HCT116 (cell line): ENCODE measurements at regions not wholly inside any gene's neighbourhood (a gene's known extent, or its start where the extent isn't known, plus 50 kb on each side); places are given as distances from the start of the nearest gene placed in this dataset.

Experiments
- ATAC-seq: fragments of 200-7000 bp; cut with Tn5 transposase; 2 replicates; pipeline ENCODE4 v1.9.1; 2020; ENCODE audit warnings: mild to moderate bottlenecking, moderate library complexity
- BruUV-seq: library from RNA; stranded (reverse); fragments of 400-500 nt; replicated peaks from 2 replicates; lab custom pipeline; 2021; lab: Mats Ljungman, UMichigan
- CTCF ChIA-PET: fragments of 300-600 bp; sonication (Branson Sonifier 250); formaldehyde crosslinking; loops from one replicate; lab custom pipeline; 2021; ENCODE audit warnings: antibody characterized with exemption; lab: Charles Lee
- POLR2A ChIA-PET: fragments of 300-600, 350-600 bp; sonication (Branson Sonifier 250); formaldehyde crosslinking; loops from one replicate; lab custom pipeline; 2021; ENCODE audit warnings: antibody characterized with exemption; lab: Charles Lee
- RAD21 ChIA-PET, 2 experiments: fragments of 300-600 bp; sonication (Branson Sonifier 250); formaldehyde crosslinking; loops; one replicate each; lab custom pipeline; 2023; ENCODE audit warnings: low total read pairs in 2 of 2; ENCODE audit not compliant: uncharacterized antibody in 2 of 2, unreplicated experiment in 2 of 2, low non-redundant PET in 1 of 2; lab: Charles Lee
- DNase-seq: peaks from one replicate; pipeline ENCODE4 v3.0.0-alpha.2; 2010; ENCODE audit warnings: low read depth, low spot score
- H2AFZ ChIP-seq: fragments of 200-600 bp; shearing (Covaris generic), sonication (generic); 2 replicates; pipeline ENCODE4 v1.6.1; 2017; ENCODE audit warnings: low read depth, mixed run types, mixed read lengths, antibody characterized with exemption, low read length; ENCODE audit not compliant: poor library complexity, severe bottlenecking
- H3K27ac ChIP-seq: 2 replicates; pipeline ENCODE4 v1.5.1; 2012; ENCODE audit warnings: low read depth, low read length
- H3K27me3 ChIP-seq: fragments of 200-600 bp; sonication (generic); 2 replicates; pipeline ENCODE4 v1.6.1; 2016; ENCODE audit warnings: mixed run types, low read length, mixed read lengths; ENCODE audit not compliant: insufficient read depth
- H3K36me3 ChIP-seq, 2 experiments: fragments of 200-500 bp in 1 of 2; fragments of 200-600 bp in 1 of 2; sonication (Bioruptor generic) in 1 of 2; sonication (generic) in 1 of 2; 2 replicates each; pipeline versions ENCODE4 v1.5.1 to v1.6.1; 2014 to 2016; ENCODE audit warnings: low read length in 2 of 2, inconsistent platforms in 1 of 2, mixed read lengths in 1 of 2, mixed run types in 1 of 2; ENCODE audit not compliant: insufficient read depth in 2 of 2, control insufficient read depth in 1 of 2
- H3K4me1 ChIP-seq, 2 experiments: fragments of 200-600 bp in 1 of 2; sonication (generic) in 1 of 2; 2 replicates each; pipeline versions ENCODE4 v1.5.1 to v1.6.1; 2012 to 2017; ENCODE audit warnings: low read length in 2 of 2, inconsistent platforms in 1 of 2, mild to moderate bottlenecking in 1 of 2, mixed read lengths in 1 of 2, mixed run types in 1 of 2, moderate library complexity in 1 of 2; ENCODE audit not compliant: insufficient read depth in 2 of 2, control insufficient read depth in 1 of 2
- H3K4me2 ChIP-seq: fragments of 200-600 bp; sonication (generic); 2 replicates; pipeline ENCODE4 v1.6.1; 2017; ENCODE audit warnings: mixed run types, low read length, mixed read lengths
- H3K4me3 ChIP-seq, 2 experiments: fragments of 200-600 bp in 1 of 2; sonication (generic) in 1 of 2; replicated peaks in 1 of 2; 2 replicates each; pipeline ENCODE4 v1.5.1; 2011 to 2016; ENCODE audit warnings: low read length in 2 of 2, control low read depth in 1 of 2, low read depth in 1 of 2, mild to moderate bottlenecking in 1 of 2, mixed read lengths in 1 of 2, mixed run types in 1 of 2
- H3K79me2 ChIP-seq: fragments of 200-600 bp; sonication (generic); 2 replicates; pipeline ENCODE4 v1.6.1; 2017; ENCODE audit warnings: mild to moderate bottlenecking, mixed run types, low read length, moderate library complexity, mixed read lengths; ENCODE audit not compliant: insufficient read depth
- H3K9ac ChIP-seq: fragments of 200-600 bp; sonication (generic); 2 replicates; pipeline ENCODE4 v1.6.1; 2016; ENCODE audit warnings: low read length, mixed read lengths
- H3K9me2 ChIP-seq: fragments of 200-600 bp; sonication (generic), shearing (Covaris generic); 2 replicates; pipeline ENCODE4 v1.6.1; 2017; ENCODE audit warnings: mixed run types, mild to moderate bottlenecking, moderate library complexity; ENCODE audit not compliant: insufficient read depth
- H3K9me3 ChIP-seq, 2 experiments: fragments of 200-500 bp in 1 of 2; fragments of 200-600 bp in 1 of 2; sonication (Bioruptor generic) in 1 of 2; sonication (generic) in 1 of 2; 2 replicates each; pipeline ENCODE4 v1.6.1; 2014 to 2017; ENCODE audit warnings: low read length in 2 of 2, mixed read lengths in 2 of 2, inconsistent platforms in 1 of 2, low read depth in 1 of 2, mild to moderate bottlenecking in 1 of 2, mixed run types in 1 of 2, moderate library complexity in 1 of 2; ENCODE audit not compliant: control insufficient read depth in 1 of 2, insufficient read depth in 1 of 2
- H4K20me1 ChIP-seq: fragments of 200-600 bp; sonication (generic), shearing (Covaris generic); 2 replicates; pipeline ENCODE4 v1.6.1; 2017; ENCODE audit warnings: mixed run types, mild to moderate bottlenecking, moderate library complexity; ENCODE audit not compliant: insufficient read depth
- ATF3 ChIP-seq: IDR thresholded peaks from 2 replicates; pipeline ENCODE4 v1.6.1; 2012
- CBX3 ChIP-seq: IDR thresholded peaks from 2 replicates; pipeline ENCODE4 v1.6.1; 2012; ENCODE audit warnings: low read depth
- EGR1 ChIP-seq: IDR thresholded peaks from 2 replicates; pipeline ENCODE4 v1.6.1; 2012; ENCODE audit warnings: low read depth
- EZH2 ChIP-seq: fragments of 200-600 bp; sonication (generic); IDR thresholded peaks from 2 replicates; pipeline ENCODE4 v1.6.1; 2017; ENCODE audit warnings: antibody characterized with exemption, mixed run types
- JUND ChIP-seq: IDR thresholded peaks from 2 replicates; pipeline ENCODE4 v1.6.1; 2012
- MAX ChIP-seq: IDR thresholded peaks from 2 replicates; pipeline ENCODE4 v1.6.1; 2012
- POLR2AphosphoS5 ChIP-seq: IDR thresholded peaks from 2 replicates; pipeline ENCODE4 v1.6.1; 2011; ENCODE audit warnings: mild to moderate bottlenecking, low read depth, low read length, moderate library complexity
- SIN3A ChIP-seq: IDR thresholded peaks from 2 replicates; pipeline ENCODE4 v1.6.1; 2012; ENCODE audit warnings: low read depth
- SP1 ChIP-seq: IDR thresholded peaks from 2 replicates; pipeline ENCODE4 v1.6.1; 2012; ENCODE audit warnings: low read depth
- SRF ChIP-seq: IDR thresholded peaks from 2 replicates; pipeline ENCODE4 v1.6.1; 2012; ENCODE audit warnings: low read depth
- TCF7L2 ChIP-seq: IDR thresholded peaks from 2 replicates; pipeline ENCODE4 v1.7.0; 2011; ENCODE audit warnings: borderline replicate concordance, inconsistent platforms; ENCODE audit not compliant: insufficient read depth, insufficient read length; ENCODE audit errors: extremely low read depth
- ZBTB33 ChIP-seq: IDR thresholded peaks from 2 replicates; pipeline ENCODE4 v1.6.1; 2011; ENCODE audit warnings: mild to moderate bottlenecking, low read length, moderate library complexity; ENCODE audit not compliant: insufficient replicate concordance; ENCODE audit errors: extremely low read depth
- ZNF274 ChIP-seq: fragments of 200-500 bp; sonication (Bioruptor generic); IDR thresholded peaks from 2 replicates; pipeline ENCODE4 v1.6.1; 2014; ENCODE audit warnings: mild to moderate bottlenecking, low read depth, low read length, inconsistent platforms
- intact Hi-C: fragments of 100-400 bp; cut with micrococcal nuclease; formaldehyde crosslinking; loops from 2 replicates; pipeline ENCODE4 v1.10.0; 2022
- TF ChIP-seq, protein P1 (sequence below): IDR thresholded peaks from 2 replicates; pipeline ENCODE4 v1.6.1; 2012; ENCODE audit warnings: low read depth
- TF ChIP-seq, protein P2 (sequence below), 3 experiments: fragments of 200-600 bp in 1 of 3; sonication (generic) in 1 of 3; IDR thresholded peaks in 2 of 3; conservative IDR thresholded peaks in 1 of 3; 2 replicates each; pipeline ENCODE4 v1.5.1; 2012 to 2017; ENCODE audit warnings: low read depth in 2 of 3, low read length in 2 of 3, antibody characterized with exemption in 1 of 3, borderline replicate concordance in 1 of 3, control low read depth in 1 of 3, mild to moderate bottlenecking in 1 of 3, mixed read lengths in 1 of 3, mixed run types in 1 of 3, moderate library complexity in 1 of 3; ENCODE audit not compliant: insufficient read depth in 1 of 3

DNA sequence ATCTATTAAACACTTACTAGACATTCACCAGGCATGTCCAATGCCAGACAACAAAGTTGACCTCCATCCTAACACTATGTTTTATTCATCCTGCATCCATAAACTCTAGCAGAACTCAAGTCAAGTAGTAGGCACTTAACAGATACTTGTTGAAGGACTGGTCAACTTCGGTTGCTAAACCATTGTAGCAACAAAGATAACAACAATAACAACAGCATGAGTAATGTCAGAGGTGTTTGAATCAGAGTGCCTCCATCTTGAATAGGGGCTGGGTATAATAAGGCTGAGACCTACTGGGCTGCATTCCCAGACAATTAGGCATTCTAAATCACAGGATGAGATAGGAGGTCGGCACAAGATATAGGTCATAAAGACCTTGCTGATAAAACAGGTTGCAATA lies 180.5 kb upstream of the ZNF462 start:
- no peak overlapping the region for H3K27ac ChIP-seq
- DNase-seq (no peak), ATAC-seq (no peak)
- H3K4me2 ChIP-seq: no peak overlapping the region
- ChIA-PET CTCF (no interaction called here), RAD21 (no interaction called here), POLR2A (no interaction called here)
- H4K20me1 ChIP-seq: no peaks in the 10 kb centered on the region
- no peak overlapping the region for H3K4me3 ChIP-seq
- H3K4me1 ChIP-seq: no peaks in the 10 kb centered on the region
- no peaks in the 10 kb centered on the region for H3K27me3 ChIP-seq
- TF ChIP-seq ATF3 (no peak), SRF (no peak), EZH2 (no peak), EGR1 (no peak), ZBTB33 (no peak), SP1 (no peak), POLR2AphosphoS5 (no peak), CBX3 (no peak), MAX (no peak), ZNF274 (no peak), SIN3A (no peak), TCF7L2 (no peak), JUND (no peak)
- TF ChIP-seq, protein P1, sequence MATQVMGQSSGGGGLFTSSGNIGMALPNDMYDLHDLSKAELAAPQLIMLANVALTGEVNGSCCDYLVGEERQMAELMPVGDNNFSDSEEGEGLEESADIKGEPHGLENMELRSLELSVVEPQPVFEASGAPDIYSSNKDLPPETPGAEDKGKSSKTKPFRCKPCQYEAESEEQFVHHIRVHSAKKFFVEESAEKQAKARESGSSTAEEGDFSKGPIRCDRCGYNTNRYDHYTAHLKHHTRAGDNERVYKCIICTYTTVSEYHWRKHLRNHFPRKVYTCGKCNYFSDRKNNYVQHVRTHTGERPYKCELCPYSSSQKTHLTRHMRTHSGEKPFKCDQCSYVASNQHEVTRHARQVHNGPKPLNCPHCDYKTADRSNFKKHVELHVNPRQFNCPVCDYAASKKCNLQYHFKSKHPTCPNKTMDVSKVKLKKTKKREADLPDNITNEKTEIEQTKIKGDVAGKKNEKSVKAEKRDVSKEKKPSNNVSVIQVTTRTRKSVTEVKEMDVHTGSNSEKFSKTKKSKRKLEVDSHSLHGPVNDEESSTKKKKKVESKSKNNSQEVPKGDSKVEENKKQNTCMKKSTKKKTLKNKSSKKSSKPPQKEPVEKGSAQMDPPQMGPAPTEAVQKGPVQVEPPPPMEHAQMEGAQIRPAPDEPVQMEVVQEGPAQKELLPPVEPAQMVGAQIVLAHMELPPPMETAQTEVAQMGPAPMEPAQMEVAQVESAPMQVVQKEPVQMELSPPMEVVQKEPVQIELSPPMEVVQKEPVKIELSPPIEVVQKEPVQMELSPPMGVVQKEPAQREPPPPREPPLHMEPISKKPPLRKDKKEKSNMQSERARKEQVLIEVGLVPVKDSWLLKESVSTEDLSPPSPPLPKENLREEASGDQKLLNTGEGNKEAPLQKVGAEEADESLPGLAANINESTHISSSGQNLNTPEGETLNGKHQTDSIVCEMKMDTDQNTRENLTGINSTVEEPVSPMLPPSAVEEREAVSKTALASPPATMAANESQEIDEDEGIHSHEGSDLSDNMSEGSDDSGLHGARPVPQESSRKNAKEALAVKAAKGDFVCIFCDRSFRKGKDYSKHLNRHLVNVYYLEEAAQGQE: no peak
- TF ChIP-seq, protein P2, sequence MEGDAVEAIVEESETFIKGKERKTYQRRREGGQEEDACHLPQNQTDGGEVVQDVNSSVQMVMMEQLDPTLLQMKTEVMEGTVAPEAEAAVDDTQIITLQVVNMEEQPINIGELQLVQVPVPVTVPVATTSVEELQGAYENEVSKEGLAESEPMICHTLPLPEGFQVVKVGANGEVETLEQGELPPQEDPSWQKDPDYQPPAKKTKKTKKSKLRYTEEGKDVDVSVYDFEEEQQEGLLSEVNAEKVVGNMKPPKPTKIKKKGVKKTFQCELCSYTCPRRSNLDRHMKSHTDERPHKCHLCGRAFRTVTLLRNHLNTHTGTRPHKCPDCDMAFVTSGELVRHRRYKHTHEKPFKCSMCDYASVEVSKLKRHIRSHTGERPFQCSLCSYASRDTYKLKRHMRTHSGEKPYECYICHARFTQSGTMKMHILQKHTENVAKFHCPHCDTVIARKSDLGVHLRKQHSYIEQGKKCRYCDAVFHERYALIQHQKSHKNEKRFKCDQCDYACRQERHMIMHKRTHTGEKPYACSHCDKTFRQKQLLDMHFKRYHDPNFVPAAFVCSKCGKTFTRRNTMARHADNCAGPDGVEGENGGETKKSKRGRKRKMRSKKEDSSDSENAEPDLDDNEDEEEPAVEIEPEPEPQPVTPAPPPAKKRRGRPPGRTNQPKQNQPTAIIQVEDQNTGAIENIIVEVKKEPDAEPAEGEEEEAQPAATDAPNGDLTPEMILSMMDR (IDR thresholded peaks at IDR 0.05 in 2 of 3, conservative IDR thresholded peaks at IDR 0.05 in 1 of 3; ENCODE audit: borderline replicate concordance in 1 of 3, insufficient read depth in 1 of 3, low read depth in 2 of 3, low read length in 2 of 3): no peak
- no peaks in the 10 kb centered on the region for H3K36me3 ChIP-seq
- no peak overlapping the region for H3K9ac ChIP-seq
- intact Hi-C loops: no loop called here
- H3K9me3 ChIP-seq: no peaks in the 10 kb centered on the region
- no TSS peak for BruUV-seq
- H2AFZ ChIP-seq: no peak overlapping the region
- H3K9me2 ChIP-seq: no peaks in the 10 kb centered on the region
- no peaks in the 10 kb centered on the region for H3K79me2 ChIP-seq
